ENCODE measurements at regions not wholly inside any gene's neighbourhood (a gene's known extent, or its start where the extent isn't known, plus 50 kb on each side); places are given as distances from the start of the nearest gene placed in this dataset.

- H3K27me3 ChIP-seq = no peaks in the 10 kb centered on the region
- intact Hi-C loops (cut with DNase I) = no loop called here
- no peak overlapping the region for H3K4me3 ChIP-seq
- peak; percentile 78 for ATAC-seq
- H3K36me3 ChIP-seq = no peaks in the 10 kb centered on the region
- no peak overlapping the region for H3K27ac ChIP-seq
- H3K9me3 ChIP-seq = no peaks in the 10 kb centered on the region
- no peak for DNase-seq
- peaks cover 14% of the 10 kb centered on the region for H3K4me1 ChIP-seq
- TF ChIP-seq CTCF (IDR thresholded peaks at IDR 0.05) = no peak
Observed at GRCh38 chr5:96331210-96331609, 101.8 kb downstream of the PCSK1 start.

GRCh38 chr5:96330530-96331140 lies 102.4 kb downstream of the PCSK1 start:
- Histone ChIP-seq H3K4me1 (peaks cover 12% of the 10 kb centered on the region), H3K36me3 (no peaks in the 10 kb centered on the region), H3K4me3 (no peak overlapping the region), H3K27ac (no peak overlapping the region), H3K27me3 (no peaks in the 10 kb centered on the region), H3K9me3 (no peaks in the 10 kb centered on the region)
- DNase-seq (no peak), ATAC-seq (no peak)
- intact Hi-C loops (cut with DNase I) = no loop called here
- TF ChIP-seq CTCF (IDR thresholded peaks at IDR 0.05) = no peak

GRCh38 chr5:96329886-96330529 lies 103.0 kb downstream of the PCSK1 start:
- TF ChIP-seq CTCF (IDR thresholded peaks at IDR 0.05) = no peak
- H3K27me3 ChIP-seq = no peaks in the 10 kb centered on the region
- H3K27ac ChIP-seq = no peak overlapping the region
- H3K4me3 ChIP-seq = no peak overlapping the region
- no peaks in the 10 kb centered on the region for H3K9me3 ChIP-seq
- no peaks in the 10 kb centered on the region for H3K36me3 ChIP-seq
- intact Hi-C loops (cut with DNase I) = no loop called here
- DNase-seq = no peak
- no peak for ATAC-seq
- peaks cover 12% of the 10 kb centered on the region for H3K4me1 ChIP-seq

DNA sequence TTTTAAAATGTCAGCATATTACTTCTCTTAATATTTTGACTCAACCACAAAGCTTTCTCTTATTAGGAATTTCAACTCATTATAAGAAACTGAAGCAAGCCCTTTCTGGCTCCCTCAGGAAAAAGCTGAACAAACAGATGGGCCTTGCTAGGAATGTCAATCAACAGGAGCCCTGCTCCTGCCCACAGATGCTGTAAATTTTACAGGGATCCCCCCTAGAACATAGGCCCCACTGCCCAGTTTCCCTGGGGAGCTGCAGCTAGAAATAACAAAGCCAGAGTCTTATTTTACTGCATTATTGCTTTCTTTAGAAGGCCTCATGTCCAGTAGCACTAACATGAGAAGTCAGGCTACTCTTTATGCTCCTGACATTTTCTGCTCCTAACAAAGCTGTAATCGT lies 103.8 kb downstream of the PCSK1 start:
- H3K27ac ChIP-seq = no peak overlapping the region
- ATAC-seq = no peak
- no peak for TF ChIP-seq CTCF (IDR thresholded peaks at IDR 0.05)

DNA sequence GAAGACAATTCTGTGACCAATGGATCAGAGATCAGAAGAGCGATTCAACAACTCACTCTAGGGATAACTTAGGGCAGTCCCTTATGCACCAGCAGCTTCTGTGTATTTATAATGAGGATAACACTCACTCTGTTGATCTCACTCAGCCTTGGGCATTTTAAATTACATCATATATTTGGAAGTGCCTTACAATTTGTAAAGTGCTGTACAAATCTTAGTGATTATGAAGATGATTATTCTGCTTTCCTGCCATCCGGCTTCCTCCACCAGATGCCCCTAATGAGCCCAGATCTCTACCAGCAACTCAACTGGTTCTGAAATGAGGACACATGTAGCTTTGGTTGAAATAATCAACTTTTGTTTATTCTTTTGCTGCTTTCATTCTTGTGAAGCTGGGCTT lies 105.3 kb downstream of the PCSK1 start:
- Histone ChIP-seq H3K4me1 (peaks cover 12% of the 10 kb centered on the region), H3K9me3 (no peaks in the 10 kb centered on the region), H3K27ac (no peak overlapping the region), H3K27me3 (no peaks in the 10 kb centered on the region), H3K4me3 (no peak overlapping the region), H3K36me3 (no peaks in the 10 kb centered on the region)
- DNase-seq (no peak), ATAC-seq (no peak)
- TF ChIP-seq CTCF (IDR thresholded peaks at IDR 0.05) = no peak
- intact Hi-C loops (cut with DNase I) = no loop called here

More for the DNA sequence above, 103.8 kb downstream of the PCSK1 start:
- Histone ChIP-seq H3K9me3 (no peaks in the 10 kb centered on the region), H3K4me3 (no peak overlapping the region), H3K36me3 (no peaks in the 10 kb centered on the region), H3K4me1 (peaks cover 12% of the 10 kb centered on the region), H3K27me3 (no peaks in the 10 kb centered on the region)
- no peak for DNase-seq
- intact Hi-C loops (cut with DNase I) = no loop called here

Data from upper lobe of right lung (tissue), 1 donor.